Posterior cingulate gyrus (tissue), 11 donors: ENCODE measurements at regions not wholly inside any gene's neighbourhood (a gene's known extent, or its start where the extent isn't known, plus 50 kb on each side); places are given as distances from the start of the nearest gene placed in this dataset.

Experiments used
- DNase-seq, 10 donors: peaks; one replicate each; pipeline versions ENCODE4 v3.0.0 to v3.0.0-alpha.2; 2020 to 2021; ENCODE audit warnings: mixed read lengths in 3 of 10
- intact Hi-C: fragments of 100-400 bp; cut with DNase I; formaldehyde crosslinking; loops from one replicate; pipeline ENCODE4 v1.15.1; 2023

DNA sequence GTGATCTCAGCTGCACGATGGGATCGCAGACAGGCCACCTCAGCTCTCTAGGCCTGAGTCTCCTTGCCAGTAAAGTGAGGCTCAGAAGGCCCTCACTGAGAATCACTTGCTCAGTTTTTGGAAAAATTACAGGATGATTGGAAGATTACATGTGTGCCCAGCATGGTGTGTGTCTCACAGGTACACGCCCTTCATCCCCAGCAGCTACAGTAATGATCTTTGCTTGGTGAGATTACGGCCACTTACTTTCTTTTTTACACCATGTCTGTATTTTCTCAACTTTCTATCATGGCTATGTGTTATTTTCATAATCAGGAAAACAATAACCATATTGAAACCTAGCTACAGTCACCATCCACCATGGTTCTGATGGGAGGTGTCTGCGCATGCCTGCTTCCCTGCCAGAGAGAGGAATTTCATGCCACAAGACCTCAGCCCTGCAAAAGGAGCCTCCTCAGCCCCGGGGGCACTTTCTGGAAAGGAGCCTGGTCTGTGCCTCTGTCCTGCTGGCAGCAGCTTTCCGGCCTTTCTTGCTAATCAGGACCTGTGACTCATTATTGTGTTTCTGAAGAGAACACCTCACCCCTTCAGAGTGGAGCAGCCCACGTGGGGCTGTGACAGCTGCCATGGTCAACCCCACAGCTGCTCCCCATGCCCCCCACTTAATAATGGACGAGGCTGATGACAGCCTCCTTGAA, 64.2 kb upstream of the OLFM1 start:
- intact Hi-C loops: no loop called here
- peak in 4 of 10 donors; percentile 23 to 84 (median 72) for DNase-seq

- intact Hi-C loops: no loop called here
- DNase-seq: peak in 3 of 10 donors; percentile 39 to 69 (median 56)
Observed at GRCh38 chr9:135023786-135024405, 63.6 kb upstream of the OLFM1 start.

DNA sequence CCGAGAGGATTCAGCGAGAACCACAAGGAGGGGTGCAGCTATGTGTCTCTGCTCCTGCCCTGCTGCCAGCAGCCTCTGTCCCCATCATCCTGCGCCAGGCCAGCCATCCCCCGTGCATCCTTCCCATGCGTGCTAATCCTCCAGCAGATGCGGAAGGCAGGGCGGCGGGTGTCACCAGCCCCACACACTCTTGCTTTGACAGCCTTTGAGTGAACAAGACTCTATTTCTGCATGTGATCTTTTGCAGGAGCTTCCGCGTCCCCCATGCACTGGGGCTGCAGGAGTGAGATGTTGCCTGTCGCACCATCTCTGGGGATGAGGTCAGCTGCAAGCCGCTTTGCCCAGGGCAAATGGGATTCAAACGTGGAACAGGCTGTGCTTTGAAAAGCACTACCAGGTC, 58.0 kb upstream of the OLFM1 start:
- intact Hi-C loops: no loop called here
- peak in 3 of 10 donors; percentile 37 to 74 (median 58) for DNase-seq

DNA sequence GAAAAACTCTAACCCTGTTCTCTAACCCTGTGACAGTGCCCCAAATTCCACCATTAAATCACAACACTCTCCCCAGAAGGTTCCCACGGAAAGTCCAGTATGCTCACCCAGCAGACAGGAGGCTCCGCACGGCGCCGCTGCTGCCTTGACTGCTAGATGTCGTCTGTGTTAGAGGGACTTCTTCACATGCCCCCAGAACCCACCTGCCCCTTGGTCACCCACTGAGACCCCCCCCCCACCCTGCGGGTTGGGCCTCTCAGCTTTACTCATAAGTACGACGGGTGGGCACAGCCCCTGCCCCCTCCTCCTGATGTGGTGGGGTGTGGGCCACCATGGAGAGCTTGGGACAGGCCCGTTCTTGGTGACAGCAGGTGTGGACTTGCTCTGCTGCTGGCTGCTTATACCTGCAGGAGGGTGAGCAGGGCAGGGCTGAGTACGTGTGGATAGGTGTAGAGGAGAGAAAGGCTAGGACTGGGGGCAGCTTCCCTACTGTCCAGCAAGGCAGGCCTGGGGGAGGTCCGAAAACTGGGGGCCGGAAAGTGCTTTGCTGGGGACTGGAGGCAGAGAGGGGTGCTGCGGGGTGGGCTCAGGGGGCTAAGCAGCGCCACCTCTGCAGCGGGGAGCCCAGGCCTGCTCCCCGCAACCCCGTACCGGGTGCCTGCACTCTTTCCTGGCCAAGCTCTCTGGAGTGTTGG, 57.5 kb upstream of the OLFM1 start:
- DNase-seq: peak in 3 of 10 donors; percentile 60 to 67 (median 63)
- intact Hi-C loops: no loop called here

DNA sequence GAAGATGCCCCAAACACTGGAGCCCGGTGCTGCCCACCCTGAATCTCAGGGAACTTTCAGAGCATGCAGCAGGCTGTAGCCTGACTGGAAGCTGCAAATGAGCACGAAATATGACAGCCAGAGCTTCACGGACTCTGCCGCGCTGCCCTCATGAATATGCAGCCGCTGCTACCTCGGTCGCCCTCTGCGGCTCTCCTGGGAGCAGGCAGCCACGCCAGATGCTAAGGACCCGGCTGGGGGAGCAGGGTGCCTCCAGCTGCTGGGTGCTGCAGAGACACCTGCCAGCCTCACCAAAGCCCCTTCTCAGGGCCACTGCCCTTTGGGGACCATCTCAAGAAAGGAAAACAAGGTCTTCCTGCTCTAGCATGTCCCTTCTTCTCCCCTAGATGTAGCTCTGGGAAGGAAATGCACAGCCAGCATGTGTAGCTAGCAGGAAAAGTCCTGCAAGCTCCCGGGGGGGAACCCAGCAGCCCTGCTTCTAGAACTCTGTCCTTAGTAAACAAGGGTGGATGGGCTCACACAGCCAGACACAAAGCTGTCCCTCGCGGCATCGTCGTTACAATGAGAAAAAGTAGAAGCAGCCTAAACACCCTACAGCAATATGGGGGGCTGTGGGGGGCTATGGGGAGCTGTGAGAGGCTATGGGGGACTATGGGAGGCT, 56.8 kb upstream of the OLFM1 start:
- DNase-seq: peak in 3 of 10 donors; percentile 62 to 80 (median 66)
- intact Hi-C loops: no loop called here

- DNase-seq: peak in 3 of 10 donors; percentile 48 to 72 (median 56)
- intact Hi-C loops: no loop called here
Observed at GRCh38 chr9:135032041-135032835, 55.2 kb upstream of the OLFM1 start.

- intact Hi-C loops: no loop called here
- peak in 3 of 10 donors; percentile 49 to 69 (median 56) for DNase-seq
Observed at GRCh38 chr9:135032868-135033460, 54.5 kb upstream of the OLFM1 start.

- intact Hi-C loops: no loop called here
- DNase-seq: peak in 1 of 10 donors; percentile 25
Observed at GRCh38 chr9:135033487-135033886, 54.0 kb upstream of the OLFM1 start.

DNA sequence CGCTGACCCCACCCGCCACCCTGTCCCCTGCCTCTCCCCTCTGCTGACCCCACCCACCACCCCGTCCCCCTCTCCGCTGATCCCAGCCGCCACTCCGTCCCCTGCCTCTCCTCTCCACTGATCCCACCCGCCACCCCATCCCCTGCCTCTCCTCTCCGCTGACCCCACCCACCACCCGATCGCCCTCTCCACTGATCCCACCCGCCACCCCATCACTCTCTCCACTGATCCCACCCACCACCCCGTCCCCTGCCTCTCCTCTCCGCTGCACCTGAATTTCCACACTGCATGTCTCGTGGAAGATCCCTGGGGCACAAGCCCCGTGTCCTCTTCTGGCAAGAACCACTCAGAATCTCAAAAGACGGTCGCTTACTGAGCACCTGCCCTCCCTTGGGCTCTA, 53.4 kb upstream of the OLFM1 start:
- intact Hi-C loops: no loop called here
- peak in 3 of 10 donors; percentile 23 to 62 (median 30) for DNase-seq

DNA sequence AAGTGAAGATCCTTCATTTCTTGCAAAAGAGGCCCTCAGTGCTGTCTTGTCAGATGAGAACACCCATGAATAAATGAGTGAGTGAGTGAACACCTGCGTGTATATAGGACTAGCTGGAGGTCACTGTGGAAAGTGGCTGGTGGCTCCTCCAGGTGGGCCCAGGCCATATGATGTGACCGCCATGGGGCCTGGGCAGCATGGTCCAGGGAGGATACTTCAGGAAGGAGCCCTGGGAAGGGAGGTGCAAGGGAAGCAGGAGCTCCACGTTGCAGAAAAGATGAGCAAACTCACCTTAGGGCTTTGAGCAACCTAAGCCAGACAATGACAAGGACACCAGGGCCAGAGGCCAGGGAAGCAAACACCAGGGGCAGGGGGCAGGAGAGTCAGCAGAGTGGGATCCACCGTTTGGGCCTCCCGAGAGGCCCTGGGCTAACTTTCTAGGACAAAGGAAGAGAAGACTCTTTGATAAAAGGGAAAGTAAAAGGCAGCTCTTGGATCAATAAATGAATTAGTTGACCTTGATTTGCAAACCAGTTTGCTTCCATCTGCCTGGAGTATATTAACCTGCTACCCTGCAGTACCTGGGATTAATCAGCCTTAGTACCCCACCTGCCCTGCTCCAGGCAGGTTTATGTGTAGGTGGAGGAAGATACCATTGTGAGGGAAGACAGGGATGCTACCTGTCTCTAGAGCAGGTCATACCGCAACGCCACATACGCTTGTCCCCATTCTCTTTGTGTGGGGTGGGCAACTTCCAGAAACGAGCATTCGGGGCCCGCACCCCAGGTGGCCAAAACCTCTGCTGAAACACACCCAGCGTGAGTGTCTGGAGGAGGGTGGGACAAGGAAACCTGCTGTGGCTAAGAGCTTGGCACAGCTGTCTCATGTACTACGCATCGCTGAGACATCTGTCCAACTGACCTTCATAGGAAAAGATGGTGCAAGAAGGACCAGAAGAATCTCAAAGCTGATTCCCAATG, 51.4 kb upstream of the OLFM1 start:
- intact Hi-C loops: no loop called here
- peak in 3 of 10 donors; percentile 48 to 55 (median 48) for DNase-seq

DNA sequence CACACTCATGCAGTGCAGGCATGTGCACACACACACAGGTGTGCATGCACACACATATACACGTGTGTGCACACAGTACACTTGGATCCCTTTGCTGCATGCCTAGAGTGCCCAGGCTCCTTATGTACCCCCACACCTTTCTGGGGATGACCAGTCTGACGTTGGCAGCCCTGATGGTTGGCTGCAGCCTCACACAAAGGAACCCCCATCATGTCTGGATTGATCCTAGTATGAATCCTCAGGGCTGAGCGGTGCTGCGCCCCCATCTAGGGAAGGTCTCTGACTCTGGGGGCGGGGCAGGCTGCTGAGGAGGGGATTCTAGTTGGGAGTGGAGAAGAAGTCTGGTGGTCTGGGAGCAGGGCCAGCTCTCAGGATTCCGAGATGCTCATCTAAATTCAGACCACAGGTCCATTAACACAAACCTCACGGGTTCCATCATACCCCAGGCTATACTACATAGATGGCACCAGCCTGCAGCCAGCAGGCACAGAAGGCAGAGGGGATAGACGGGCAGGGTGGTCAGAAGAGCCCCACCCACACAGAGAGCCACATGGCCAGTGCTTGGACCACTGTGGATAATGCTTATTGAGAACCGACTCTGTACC, 50.5 kb upstream of the OLFM1 start:
- intact Hi-C loops: no loop called here
- peak in 3 of 10 donors; percentile 14 to 48 (median 36) for DNase-seq

DNA sequence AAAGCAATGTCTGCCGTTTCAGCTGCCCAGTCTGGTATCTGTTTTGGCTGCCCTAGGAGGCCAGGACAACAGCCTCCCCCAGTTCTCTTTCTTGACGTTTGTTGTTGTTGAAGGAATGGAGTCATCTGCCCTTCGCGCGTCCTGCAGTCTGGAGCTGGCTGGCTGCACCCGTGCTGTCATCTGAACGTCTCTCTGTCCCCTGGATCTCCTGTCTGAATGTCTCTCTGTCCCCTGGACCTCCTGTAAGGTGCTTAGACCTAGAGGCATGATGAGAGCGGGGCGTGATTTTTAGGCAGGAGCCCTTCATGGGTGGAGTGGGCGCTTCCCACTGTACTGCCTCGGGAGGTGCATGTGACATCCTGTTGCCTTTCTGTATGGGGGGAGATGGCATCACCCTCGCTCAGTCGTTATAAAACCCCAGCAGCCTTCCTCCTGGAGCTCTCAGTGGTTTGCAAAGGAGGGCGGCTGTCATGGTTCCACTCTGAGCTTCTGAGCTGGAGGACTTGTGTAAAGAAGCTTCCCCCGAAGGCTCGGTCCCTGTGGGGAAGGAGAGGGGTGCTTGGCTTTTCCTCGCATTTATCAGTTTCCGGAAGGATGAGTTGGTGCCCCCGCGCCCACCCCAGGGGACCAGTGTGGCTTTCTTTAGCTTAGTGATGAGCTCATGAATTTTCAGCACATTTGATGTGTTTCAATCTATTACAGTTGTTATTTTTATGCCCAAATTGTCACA, 49.8 kb upstream of the OLFM1 start:
- intact Hi-C loops: no loop called here
- DNase-seq: peak in 3 of 10 donors; percentile 24 to 67 (median 57)
